HG03045 (cell line): ENCODE measurements at regions not wholly inside any gene's neighbourhood (a gene's known extent, or its start where the extent isn't known, plus 50 kb on each side); places are given as distances from the start of the nearest gene placed in this dataset.
"Not testable (repeated sequence)": the region's sequence is repeated elsewhere in the genome, so short reads cannot be mapped to it uniquely, and the experiment has no call there.

Source experiments
- ATAC-seq: cut with Tn5 transposase; IDR thresholded peaks from one replicate; pipeline ENCODE4 v1.9.1; 2021; ENCODE audit warnings: mild to moderate bottlenecking, moderate library complexity; ENCODE audit not compliant: unreplicated experiment

DNA sequence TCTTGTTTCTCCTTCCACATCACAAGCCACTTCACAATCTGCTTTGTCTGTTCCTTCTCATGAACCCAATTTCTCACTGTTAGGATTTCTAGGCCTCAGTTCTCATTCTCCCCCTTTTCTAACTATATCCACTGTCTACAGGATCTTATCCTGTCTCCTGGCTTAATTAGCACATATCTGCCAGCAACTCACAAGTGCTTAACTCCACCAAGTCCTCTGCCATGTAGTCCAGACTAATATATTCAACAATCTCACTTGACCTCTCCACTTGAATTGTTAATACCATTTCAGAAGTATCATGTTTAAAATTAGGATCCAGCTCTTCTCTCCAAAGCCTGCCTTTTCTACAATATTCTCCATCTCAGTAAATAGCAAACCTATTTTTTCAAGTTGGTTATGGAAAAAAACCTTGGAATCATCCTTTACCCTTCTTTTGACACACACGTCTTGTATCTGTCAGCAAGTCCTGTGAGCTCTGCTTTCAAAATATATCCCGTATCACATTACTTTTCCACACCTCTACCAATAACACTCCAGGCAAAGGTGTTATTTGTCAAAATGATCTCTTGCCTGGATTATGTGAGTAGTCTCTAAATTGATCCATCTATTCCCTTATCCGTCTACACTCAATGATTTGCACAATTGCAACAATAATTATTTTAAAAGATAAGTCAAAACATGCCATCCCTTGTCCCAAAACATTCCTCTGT is 127.2 kb upstream of the SLIT2 start:
- no peak for ATAC-seq

DNA sequence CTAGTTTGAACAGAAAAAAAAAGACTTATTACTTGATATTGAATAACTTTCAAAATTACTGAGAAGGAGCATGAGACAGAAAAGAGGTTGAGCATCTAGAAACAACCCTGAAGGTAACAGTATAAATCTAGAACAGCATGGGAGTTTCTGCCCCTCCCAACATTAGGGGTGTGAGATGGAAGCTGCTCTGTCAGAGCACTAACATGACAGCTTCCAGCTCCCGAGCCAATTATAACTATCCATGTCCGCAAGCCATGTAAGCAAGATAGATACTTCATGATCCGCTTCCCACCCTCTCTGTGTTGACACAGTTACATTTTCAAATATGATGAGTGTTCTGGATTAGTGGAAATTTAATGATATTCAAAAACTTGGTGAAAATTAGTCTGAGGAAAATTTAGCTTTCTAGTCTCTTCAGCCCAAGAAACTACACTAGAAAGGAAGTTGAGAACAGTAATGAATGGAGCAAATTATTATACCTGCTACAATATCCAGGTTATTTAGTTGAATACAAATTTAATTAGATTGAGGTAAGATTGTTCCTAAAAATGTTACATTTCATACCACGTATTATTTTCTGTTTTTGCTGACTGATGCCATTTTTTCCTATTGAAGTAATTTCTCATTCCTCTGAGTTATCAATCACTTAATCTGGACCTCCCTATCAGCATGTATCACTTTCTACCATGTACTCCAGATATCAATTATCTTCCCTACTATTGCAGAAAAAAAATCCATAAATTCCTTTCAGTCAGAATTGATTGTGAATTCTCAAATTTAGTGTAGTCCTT is 129.3 kb upstream of the SLIT2 start:
- ATAC-seq: no peak

DNA sequence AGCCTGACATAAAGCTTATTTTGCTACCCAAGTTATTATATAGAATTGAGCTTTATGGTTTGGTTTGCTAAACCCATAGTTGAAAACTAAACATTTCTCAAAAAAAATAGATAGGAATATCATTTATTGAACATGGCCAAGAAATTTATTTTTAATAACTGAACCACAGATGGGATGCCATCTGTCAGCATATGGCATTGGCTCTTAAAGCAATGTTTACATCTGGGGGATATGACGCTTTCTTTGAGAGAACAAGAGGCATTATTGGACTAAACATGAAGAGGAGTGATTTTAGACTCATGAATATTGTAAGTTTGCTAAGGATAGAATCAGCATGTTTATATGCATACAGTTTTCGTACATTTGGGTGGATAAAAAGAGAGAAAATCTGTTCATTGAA is 132.6 kb upstream of the SLIT2 start:
- no peak for ATAC-seq

DNA sequence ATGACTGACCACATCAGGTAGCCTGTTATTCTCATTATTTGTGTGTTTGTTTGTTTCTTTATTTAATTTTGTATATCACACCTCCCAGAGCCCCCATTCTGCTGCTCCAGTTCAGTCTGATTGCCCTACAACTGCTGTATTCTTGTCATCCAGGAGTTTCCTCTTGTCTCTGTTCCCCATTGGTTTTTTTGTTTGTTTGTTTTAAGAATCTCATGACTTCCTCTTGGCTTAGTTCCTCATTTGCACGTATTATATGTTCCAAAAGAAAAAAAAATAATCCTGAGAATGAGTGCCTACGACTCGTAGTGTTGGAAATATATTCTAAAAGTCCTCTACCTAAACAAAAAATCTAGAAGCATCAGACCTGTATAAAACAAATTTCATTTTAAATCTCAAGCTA is 142.3 kb upstream of the SLIT2 start:
- no peak for ATAC-seq

DNA sequence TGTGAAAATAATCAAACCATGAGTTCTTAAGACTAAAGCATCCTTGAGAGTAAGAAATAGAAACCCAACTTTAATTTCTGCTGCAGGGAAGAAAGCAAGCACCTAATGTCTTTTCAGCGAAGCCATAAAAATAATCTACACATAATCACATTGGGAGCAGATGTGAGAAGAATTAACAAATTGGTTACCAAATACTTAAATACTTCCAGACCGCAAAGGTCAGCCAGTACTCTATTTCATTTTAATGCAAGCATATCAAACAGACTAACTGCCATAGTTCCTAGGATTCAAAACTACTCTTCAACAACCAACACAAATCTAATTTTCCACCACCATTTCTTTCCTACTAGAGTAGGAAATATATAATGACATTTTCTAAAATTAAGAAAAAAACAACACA is 144.8 kb upstream of the SLIT2 start:
- no peak for ATAC-seq

DNA sequence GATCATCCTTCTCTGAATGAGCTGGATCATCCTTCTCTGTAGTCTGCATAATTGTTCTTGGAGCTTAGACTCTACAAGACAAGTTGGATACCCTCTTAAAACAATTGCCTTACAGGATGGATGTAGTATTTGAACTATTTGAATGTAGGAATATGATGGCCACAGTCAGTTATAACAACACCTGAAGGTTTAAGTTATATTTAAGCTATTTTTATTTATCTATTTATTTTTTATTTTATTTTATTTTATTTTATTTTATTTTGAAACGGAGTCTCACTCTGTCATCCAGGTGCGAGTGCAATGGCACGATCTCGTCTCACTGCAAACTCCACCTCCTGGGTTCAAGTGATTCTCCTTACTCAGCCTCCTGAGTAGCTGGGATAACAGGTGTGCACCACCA is 149.9 kb upstream of the SLIT2 start:
- no peak for ATAC-seq

DNA sequence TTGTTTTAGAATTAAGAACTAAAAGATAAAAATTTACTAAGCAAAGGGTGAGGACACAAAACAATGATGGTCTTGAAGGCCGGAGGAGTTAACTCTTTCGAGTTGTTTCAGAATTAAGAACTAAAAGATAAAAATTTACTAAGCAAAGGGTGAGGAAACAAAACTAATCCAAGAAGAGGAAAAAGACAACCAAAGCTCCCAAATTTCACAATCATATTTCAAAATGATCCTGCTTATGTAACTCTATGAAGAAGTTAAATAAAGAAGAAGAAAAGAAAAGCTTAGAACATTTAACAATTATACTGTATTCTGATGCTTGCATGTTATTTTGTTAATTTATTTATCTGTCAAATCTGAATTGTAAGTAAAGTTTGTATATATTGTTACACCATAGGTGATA is 154.8 kb upstream of the SLIT2 start:
- ATAC-seq: no peak

DNA sequence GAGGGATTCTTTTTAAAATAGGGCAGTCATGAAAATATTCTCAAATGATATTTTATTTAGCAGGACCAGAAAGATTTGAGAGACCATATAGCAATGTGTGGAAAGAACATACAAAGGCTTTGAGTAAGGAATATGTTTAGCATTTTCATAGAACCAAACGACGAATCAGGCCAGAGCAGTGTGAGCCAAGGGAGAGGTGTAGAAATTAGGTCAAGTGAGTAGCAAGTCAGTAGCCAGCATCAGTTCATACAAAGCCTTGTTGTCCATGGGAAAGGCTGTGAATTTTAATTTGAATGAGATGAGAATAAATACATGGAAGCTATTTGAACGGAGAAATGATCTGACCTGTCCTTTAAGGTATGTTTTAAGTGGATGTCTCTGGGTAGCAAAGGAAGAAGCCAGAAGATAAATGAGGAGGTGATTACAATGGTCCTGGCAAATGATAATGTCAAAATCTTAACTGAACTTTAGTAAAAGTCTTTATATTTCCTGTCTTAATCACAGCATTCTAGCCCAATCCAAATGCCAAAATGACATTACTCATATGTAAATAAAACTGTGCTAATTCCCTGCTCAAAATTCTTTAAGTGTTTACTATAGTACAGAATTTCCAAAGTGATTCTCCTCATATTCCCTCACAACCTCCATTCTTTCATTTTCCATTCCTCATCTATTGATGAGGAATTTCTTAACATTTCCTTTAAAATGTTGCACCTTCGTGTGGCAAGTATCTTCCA is 155.7 kb upstream of the SLIT2 start:
- ATAC-seq: no peak

DNA sequence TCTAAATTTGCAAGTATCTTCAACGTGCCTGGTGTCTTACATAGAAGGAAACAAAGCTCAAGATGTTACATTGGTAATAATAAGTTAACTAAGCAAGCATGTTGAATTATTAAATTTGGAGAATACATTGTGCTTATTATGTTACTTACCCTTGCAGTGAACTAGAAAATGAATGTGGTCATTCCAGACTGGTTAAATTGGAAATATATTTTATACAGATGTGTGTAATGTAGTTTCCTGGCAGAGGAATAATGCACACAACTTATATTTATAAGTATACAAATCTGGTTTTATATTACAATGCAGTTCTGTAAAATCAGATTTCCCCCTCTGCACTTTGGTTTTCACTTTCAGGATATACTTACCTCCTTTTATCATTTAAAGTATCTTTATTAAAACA is 159.9 kb upstream of the SLIT2 start:
- no peak for ATAC-seq

DNA sequence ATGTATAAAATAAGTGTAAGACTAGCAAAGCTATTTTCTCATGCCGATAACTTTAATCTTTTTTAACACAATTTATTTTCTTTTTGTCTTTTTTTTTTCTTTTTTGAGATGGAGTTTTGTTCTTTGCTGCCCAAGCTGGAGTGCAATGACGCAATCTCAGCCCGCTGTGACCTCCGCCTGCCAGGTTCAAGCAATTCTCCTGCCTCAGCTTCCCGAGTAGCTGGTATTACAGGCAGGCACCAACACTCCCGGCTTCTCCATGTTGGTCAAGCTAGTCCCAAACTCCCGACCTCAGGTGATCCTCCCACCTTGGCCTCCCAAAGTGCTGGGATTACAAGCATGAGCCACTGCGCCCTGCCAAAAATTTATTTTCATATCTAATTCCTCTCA is 164.2 kb upstream of the SLIT2 start:
- ATAC-seq: no peak

DNA sequence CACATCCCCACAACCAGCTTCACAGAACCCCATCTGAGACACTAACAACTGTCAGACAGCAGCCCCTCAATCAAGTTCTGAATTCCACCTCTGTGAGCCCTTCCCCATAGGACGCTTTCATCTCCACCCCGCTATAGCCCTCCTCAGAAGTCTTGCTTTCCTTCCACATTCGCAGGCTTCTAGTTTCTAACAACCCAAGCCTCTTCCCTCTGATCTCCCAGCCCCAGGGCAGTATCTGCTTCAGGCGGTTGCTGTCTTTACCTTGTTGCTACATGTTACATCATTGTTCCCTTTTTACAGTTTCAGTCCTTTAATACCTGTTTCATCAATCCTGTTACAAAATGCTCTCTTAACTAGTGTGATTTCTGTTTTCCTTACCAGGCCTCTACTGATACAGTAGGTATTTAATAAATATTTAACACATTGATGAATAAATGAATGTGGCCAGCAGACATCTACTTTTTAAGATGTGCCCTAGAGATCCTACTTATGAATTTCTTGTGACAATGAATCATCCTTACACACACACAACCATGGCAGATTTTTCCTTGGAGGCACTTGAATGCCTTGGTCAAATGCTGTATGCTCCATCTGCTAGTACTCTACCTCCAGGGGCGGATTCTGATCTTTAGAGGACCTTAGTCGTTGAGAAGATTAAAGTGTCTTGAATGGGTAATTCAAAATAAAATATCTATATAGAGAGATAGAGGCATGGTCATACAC is 164.7 kb upstream of the SLIT2 start:
- no peak for ATAC-seq

DNA sequence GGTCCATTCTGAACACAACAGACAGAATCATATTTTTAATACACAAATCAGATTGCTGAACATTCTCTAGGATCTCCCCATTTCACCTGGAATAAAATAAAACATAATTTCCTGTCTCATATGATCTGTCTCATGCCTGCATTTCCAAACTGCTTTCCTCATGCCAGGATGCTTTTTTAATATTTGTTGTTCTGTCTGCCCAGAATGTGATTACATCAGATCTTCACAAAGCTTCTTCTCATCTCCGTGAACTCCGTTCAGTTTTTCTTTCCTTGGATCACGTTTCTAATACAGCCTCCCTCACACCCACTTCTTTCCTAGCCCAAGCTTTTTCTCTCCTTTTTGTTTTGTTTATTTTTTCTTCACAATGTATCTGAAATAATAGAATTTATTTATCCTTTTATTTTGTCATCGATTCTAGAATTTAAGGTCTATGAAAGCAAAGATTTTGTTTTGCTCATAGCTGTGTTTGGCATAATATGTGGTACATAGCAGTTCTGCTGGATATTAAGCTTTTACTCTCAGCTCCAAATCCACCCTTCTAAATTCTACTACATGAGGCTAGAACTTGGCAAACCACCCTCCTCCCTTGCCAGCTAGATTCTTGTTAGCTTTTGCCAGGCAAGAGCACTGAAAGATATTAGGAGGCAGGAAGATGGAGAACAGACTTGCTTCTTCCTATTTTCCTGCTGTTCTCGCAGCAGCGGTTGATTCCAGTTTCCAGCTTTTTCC is 165.5 kb upstream of the SLIT2 start:
- no peak for ATAC-seq

DNA sequence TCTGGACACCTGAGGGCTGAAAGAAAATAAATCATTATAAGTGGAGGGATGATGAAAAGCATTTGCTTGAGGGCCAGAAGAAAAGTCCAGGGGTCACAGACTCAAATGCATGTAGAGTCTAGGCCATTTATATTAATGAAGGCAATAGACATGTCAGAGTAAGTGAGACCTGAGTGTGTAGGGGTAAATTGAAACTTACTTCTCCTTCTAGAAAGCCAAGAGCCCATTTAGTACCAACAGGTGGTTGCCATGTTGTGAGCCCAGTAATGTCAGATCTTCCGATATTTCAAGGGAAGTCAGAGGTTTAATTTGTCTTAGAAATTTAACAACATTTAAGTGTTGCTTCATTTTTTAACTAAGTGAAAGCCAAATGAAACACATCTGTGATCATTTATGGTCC is 166.1 kb upstream of the SLIT2 start:
- no peak for ATAC-seq

DNA sequence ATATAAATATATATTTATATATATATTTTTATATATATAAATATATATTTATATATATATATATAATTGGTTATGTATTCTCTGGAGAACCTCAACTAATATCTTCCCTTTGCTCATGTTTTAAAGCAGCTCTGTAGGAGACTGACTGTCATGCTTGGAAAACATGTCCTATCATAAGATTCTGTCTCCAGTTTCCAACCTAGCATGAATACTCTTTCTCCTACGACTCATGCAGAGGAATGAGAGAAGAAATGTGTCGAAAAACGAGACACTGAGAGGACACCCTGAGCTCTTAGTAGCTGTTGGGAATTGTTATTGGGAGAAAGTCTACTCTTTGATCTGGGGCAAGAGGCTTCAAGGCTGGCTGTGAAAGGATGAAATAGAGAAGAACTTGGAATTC is 166.5 kb upstream of the SLIT2 start:
- ATAC-seq: no peak

DNA sequence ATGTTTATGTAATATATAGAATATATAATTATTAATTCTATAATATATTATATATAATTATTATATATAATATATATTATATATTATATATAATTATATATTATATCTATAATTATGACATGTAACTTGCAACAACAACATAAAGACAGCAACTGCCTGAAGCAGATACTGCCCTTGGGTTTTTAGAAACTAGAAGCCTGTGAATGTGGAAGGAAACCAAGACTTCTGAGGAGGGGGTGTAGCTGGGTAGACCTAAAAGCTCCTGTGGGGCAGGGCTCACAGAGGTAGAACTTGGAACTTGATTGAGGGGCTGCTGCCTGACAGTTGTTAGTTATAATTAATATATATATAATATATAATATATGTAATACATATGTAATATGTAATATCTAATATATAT is 167.2 kb upstream of the SLIT2 start:
- no peak for ATAC-seq

DNA sequence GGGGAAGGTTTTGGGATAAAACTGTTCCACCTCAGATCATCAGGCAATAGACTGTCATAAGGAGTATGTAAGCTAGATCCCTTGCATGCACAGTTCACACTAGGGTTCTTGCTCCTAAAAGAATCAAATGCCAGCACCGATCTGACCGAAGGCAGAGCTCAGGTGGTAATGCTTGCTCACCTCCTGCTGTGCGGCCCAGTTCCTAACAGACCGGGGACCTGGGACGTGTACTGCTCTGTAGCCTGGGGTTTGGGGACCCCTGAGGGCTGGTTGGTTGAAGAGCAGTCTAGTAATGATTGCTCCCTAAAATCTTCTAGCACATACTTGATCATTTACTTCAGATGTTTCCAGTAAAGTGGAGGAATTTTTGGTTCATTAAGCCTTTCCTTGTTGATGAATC is 173.1 kb upstream of the SLIT2 start:
- no peak for ATAC-seq

DNA sequence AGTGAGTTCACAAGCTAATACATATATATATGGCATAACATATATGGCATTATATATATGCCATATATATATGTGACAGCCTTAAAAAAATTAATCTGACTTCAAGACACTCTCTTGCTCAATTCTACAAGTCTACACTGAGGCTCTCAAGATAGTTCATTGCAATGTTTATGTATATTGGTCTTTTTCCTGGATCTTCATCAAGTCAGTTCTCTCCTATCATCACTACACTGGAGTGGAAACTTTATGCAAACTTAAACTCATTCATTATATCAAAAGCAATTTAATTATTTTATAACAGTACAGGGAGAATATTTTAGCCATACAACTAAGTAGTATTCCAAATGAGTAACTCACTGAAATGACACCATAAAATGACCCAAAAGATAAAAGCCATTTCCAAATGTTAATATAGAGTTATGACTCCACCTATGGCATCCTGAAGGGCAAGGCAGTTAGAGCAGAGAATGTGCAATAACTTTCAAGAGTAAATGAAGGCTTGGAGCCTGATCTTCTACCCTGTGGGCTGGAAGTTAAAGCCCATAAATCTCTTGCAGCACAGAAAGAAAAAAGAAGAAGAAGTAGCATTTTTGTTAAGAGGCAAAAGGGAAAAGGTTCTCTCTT is 176.3 kb upstream of the SLIT2 start:
- ATAC-seq: no peak

DNA sequence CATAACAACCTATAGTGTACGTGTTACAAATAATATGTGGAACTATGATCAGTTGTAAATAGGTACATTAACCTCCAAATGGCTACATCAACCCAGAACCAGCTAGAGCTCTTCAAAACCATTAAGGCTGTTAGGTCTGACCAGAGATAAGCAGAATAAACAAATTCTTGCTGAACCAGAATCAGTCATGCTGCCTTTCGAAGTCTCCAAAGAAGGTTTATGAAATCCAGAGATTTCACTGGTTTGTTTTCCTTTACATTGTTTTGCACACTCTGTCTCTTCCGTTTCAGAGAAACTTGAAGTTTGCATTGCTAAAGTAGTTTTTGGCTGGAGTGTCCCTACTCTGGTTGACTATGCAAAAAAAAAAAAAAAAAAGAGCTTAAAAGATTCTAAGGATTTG is 177.3 kb upstream of the SLIT2 start:
- ATAC-seq: no peak

DNA sequence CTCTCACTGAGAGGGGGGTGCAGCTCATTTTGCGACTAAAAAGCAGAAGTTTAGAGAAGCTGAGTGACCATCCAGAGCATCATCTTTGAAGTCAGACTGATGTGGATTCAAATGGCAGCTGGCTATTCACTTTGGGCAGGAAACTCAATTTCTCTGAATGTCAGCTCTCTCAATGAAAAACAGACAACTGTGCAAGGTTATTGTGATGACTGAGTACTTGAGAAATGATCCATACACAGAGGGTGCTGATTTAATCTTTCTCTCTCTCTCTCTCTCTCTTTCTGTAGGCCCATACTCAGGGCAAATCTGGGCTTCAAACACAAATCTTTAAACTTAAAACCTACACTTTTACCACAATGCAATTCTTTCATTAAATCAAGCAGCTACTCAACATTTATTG is 185.8 kb upstream of the SLIT2 start:
- no peak for ATAC-seq

DNA sequence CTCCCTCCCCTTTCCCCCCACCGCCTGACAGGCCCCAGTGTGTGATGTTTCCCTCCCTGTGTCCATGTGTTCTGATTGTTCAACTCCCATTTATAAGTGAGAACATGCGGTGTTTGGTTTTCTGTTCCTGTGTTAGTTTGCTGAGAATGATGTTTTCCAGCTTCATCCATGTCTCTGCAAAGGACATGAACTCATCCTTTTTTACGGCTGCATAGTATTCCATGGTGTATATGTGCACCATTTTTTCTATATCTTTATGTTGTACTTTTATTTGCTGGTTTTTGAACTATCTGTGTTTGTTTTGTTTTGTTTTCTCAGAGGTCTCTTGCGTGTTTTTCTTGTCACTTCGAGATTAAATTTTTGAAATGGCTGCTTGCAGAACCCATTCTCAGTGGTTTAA is 188.8 kb upstream of the SLIT2 start:
- ATAC-seq: not testable (repeated sequence)
